Stimulated activated CD8-positive, alpha-beta memory T cell treated with anti-CD3 and anti-CD28 coated beads, Interleukin-7, amount 100 ng/mL, for 48 hours (primary cell): ENCODE measurements at regions not wholly inside any gene's neighbourhood (a gene's known extent, or its start where the extent isn't known, plus 50 kb on each side); places are given as distances from the start of the nearest gene placed in this dataset.

Experiments used
- DNase-seq, 2 donors: peaks; one replicate each; pipeline ENCODE4 v3.0.0-alpha.2; 2020; ENCODE audit warnings: low read depth in 1 of 2; ENCODE audit errors: extremely low read depth in 1 of 2

DNA sequence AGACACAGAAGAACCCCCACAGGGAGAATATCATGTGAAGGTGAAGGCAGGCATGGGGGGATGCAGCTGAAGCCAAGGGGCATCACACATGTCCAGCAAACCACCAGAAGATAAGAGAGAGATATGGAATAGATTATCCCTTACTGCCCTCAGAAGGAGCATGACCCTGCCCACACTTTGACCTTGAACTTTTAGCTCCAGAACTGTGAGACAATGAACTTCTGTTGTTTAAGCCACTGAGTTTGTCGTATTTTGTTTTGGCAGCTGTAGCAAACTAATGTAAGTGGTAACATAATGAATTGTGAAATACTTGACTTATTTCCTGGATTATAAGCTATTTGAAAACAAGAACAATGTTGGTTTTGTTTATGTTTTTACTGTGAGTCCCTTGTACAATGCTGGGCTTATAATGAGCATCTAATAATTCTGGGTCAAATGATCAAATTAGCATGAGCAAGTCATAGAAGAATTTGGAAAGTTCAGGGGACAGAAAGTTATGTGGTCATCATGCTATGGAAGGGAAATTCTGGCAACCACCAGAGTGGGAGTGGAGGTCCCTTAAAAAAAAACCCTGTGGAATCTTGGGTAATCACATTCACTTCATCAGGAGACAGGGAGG is 541.0 kb upstream of the KLHL29 start:
- DNase-seq: no peak

DNA sequence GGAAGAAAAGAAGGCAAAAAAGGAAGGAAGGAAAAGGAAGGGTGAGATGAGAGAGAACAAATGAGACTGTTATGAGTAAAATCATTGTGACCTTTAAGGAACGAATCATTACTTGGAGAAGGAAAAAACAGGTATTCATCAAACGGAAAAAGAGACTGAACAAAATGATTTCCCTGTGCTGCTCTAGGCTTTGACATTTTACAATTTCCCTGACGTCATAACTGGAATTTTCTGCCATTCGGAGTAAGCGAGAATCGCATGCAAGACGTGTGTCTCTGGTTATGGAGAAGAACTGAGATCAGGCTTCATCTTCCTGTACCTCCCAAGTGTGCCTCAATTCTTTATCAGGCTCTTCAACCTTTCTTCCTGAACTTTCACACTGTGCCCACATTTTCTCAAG is 534.7 kb upstream of the KLHL29 start:
- no peak for DNase-seq

DNA sequence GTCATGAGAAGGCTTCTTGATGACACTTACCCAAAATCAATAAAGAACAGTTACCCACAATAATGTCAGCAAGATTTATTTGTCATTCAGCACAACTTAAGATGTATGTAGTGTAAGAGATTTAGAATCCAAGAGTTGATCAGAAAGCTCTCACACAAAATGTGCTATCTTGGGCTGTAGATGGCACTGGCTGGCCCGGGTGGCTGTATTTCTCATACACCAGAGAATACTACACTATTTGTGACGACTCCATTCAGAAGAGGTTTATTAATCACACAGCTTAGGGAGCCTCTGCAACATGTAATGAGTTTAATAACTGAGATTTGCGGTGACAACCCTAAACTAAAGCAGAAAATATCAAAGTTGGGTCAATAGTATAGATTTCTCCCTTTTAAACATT is 530.4 kb upstream of the KLHL29 start:
- no peak for DNase-seq

DNA sequence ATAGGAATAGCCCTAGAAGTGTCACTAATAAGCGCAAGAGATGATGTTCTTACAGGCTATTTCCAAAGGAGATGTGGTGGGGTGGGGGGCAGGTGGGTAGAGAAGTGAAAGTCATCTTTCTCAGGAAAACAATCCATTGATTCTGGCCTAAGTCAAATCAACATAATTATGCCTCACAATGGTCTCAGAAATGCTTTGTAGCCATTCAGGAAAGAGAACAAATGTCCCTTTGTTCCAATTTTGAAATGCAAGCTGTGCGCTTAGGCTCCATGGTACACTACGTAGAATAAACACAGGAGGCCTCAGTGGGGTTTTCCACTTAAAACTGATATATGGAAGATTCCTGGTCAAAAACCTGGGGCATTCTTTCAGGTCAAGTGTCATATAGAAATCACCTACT is 529.9 kb upstream of the KLHL29 start:
- DNase-seq: no peak

DNA sequence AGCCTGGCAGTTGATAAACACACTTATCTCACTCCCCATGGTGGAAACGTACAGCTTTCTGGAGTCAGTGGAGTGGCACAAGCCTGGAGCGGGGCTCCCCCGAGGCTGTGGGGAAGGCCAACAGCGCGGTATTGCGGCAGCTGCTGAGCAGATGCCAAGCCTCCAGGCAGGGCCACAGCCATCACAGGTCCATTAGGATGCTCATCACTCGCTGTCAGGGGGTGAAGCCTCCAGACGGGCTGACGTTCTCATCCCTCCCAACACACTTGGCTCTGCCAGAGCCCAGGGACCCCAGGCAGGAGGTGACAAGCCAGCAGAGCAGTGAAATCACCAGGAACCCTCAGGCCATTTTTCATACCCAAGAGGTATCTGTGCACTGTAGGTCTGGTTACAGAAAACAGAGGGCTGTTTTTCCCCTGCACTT is 529.2 kb upstream of the KLHL29 start:
- DNase-seq: no peak

DNA sequence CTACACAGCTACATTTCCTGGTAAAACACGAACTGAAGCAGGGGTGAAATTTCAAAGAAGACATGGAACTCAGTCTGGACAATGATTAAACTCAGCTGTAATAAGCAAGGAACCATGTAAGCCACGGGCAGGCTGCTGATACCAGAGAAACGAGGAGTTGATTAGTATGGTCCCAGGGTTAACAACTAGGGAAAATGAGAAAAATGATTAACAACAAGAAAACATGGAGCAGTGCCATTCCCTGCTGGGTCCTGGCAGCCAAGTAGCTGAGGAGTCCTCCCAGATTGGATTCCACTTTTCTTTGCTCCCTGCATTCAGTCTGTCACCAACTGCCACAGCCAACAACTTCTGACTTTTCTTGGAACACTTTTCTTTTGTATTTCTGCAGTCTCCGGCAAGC is 517.0 kb upstream of the KLHL29 start:
- DNase-seq: no peak

DNA sequence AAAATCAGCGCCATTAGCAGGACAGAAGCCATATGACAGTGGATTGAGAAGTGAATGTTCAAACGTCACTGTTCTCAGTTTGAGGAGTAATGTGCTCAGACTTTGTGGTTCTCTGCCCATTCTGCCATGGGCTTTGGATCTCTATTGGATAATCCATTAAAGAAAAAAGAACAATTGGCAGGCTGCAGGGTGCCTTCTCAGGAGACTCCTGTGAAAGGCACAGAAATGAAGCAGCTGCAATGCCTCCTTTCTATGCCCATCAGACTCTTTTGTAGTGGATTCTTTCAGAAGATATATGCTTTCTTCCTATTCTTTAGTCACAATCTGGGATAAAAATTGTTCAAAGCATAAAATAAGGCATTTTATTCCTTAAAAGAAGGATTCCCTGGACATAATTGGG is 506.9 kb upstream of the KLHL29 start:
- DNase-seq: no peak

DNA sequence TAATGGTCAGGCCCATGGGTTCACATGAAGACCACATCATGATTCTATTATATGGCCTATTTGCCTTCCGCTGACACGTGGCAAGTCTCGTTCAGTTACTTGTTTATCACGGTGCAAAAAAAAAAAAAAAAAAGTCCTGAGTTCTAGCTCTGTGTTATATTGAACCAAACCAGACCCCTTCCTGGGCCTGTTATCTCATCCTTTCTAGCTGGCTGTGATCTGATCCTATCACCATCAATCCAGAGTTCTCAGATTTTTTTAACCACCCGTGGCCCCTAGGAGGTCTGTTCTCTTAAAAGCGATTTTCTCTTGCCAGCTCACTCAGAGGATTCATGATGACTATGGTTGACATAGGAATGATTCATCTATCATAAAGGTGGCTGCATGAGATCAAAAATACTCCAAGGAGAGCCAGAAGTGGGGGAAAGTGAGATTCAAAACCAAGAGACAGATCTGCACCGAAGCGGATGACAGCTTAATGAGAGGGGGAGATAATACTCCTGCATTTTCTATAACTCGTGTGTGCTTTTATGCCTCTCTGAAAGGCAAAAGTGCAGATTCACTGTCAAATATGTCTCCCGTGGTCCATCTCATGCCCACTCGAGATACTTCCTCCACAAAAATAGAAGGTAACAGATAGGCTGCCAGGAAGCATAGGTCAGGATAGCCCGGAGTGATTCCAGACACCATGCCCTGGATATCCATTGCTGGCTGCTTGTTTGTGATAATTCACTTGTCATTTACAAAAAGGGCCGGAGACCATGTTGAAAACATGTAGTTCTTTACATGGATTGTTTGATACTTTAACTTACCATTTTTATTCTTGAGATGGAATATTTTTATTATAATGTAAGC is 505.7 kb upstream of the KLHL29 start:
- DNase-seq: no peak

DNA sequence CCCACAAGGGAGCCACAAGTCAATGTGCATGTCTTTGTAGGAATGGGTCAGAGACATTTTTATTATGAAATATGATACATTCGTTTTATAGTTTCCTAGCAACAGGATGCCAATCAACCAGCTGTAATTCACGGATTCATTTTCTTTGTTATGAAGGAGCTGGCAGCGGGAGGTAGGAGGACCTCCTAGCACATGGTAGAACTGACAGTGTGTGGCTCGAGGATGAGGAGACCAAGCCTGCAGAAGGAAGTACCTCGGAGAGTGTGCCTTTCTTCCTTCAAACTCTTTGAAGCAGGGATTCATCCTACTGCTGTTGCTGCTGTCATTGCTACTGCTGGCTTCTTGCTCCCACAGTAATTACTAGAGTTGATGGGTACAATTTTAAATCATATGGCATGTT is 504.8 kb upstream of the KLHL29 start:
- DNase-seq: no peak

DNA sequence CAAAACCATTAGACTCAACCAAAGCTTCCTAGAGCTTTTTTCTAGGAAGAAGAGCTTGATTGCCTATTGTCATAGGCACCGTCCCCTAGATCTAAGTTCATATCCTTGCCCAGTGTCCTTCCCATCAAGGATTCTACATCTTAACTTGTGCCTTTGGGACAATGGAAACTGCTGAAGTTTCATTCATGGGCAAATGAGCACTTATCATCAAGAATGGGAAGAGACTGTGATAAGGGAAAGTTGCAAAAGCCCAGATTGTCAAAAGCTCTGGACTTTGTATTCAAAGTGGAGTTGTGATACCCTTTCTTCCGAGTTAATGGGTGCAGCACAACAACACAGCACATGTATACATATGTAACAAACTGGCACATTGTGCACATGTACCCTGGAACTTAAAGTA is 503.0 kb upstream of the KLHL29 start:
- DNase-seq: no peak

DNA sequence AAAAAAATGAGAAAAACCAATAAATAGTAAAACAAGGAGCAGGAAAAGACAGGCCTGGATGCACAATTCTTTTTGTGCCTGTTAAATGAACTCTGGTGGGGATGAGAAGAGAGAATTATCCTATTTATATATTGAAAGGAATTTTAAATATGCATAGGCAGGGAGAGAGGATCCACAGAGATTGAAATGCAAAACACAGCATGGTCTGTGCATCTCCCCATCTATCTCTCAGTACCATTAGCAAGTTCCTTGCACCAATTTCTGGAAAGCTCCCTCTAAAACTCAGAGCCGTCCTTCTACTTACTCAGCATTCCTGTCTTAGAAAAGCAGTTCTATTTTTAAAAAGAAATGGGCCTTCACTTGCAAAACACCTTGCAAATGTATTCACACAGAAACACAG is 502.3 kb upstream of the KLHL29 start:
- no peak for DNase-seq

DNA sequence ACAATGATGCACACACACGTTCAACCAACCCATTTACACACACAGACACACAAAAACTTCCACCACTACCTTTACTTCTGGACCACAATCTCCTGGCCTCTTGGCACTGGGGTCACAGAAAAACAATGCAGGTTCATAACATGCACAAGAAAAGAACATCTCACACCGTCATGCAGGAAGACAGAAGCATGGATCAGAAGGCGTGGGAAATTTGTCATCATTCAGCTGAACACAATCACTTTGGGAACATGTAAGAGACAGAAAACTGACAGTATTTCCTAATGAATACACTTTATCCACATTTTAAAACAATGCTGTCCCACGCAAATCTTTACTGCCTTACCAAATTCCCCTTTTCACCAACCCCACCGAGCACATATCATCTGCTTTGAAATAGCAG is 501.9 kb upstream of the KLHL29 start:
- no peak for DNase-seq

DNA sequence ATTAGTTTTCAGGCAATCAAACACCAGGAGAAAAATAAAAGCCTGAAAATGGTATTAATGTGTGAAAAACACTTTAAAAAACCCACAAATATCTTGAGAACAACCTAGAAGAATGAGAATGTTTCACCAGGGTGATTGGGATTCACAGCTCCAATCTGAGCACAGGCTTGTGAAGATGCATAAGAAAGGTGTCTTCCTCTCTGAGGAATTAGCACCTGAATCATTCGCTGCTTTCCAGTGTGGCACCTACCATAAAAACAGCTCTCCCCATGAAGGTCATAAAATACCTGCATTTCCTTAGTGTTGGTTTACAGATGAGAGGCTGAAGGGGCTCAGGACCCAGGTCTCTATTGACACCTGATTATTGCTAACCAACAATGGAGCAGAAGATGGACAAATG is 499.7 kb upstream of the KLHL29 start:
- no peak for DNase-seq

DNA sequence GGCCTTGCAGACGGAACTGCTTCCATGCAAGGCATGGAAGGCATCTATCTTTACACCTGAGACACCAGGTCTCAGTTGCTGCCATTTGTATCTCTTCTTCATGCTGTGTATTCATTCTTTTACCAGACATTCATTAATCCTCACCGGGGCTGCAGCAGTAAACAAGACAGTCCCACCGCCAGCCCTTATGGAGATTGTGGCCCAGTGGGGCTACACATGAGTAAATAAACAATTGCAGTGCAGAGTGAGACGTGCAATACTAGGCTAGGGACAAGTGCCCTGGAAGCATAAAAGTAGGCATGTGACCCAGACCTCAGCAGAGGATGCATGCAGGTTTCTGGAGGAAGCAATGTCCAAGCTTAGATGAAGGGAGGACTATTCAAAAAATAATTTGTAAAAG is 497.6 kb upstream of the KLHL29 start:
- no peak for DNase-seq

DNA sequence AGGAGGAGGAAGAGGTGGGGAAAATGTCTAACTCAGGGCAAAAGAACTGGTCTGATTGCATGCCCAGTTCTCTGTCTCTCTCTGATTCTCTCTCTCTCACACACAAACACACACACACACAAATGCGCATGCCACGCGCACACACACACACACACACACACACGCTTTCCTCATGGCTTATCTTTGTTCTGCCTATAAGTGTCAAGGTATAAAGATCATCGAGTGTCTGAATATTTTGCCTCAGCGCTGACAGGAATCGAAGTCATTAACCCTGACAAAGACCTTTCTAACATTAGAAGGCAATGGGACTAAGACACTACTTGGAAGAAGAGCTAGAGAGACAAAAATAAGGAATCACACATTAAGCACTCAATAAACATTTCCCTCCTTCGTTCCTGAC is 497.1 kb upstream of the KLHL29 start:
- no peak for DNase-seq

DNA sequence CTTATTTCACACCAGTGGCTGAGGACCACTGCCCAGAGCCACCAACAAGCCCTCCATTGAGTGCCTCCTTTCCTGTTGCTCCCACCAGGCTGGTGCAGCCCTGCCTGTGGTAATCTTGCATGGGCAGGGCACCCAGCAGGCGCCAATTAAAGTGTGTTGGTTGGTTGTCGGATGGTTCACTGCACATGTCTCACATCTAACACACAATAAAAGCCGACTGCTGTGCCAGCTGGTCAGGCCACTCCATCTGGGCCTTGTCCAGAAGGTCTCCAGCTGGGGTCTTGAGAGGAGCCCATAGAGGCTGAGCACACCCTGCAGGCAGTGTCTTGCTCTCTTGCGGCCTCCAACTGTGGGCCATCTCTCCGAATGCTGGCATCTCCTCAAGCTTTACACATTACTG is 494.8 kb upstream of the KLHL29 start:
- DNase-seq: no peak

DNA sequence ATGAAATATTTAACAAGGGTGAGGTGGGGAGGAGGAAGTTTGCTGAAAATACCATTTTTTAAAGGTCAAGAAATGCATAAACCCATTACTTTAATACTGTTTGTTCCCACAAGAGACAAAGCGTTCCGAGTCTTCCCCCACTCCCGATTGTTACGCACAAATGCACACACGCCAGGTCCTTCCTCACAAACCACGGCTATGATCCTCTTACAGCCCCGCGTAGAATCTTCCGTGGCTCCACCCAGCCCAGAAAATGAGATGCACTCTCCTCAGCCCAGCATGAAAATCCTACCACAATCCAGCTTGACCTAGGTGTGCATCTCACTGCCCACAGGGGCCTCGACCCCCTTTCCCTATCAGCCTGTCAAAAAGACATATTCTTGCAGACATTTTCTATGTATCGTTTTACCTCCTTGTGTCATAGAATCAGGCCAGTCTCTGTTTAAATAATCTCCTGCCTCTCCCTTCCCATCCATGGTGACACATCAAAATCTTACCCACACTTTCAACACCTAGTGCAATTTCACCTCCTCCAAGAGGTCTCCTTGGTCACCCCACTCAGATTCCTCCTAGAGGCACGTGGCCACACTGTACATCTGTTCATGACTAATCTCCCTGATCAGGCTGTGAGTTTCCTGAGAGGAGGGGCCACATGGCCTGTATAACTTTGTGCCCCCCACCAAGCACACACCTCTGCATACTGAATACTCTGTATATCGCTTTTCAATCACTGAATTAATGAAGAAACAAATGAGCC is 491.0 kb upstream of the KLHL29 start:
- DNase-seq: no peak

DNA sequence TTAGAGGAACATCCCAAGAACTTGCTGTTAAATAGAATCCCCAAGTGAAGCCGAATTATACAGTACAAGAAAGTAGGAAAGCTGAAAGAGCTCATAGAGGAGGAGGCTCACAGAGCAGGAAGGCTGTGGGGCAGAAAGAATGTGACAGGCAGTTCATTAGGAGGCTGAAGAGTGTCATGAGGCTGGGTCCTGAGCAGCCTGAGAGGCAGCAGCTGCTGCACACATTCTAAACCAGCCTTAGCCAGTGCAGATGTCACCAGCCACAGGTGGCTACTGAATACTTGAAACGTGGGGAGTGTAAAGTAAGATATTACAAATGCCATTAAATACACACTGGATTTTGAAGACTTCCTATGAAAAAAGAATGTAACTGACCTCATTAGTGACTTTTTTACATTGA is 490.2 kb upstream of the KLHL29 start:
- no peak for DNase-seq

DNA sequence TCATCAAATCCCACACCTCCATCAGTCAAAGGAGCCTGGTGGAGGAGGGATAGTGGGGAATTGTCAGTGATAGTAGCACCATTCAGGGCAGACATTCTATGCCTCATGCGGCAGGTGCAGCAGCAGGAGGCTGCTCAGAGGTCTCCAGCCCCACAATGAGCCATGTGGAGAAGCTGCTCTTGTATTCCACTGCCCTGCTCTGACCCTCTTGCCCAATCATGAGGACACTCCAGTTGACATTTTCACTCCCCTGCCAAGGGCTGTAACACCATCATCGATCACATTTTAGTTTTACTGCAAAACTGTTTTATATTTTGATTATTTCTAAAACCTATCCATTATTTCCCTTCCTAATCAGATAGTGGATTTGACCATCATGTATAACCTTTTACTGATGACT is 487.6 kb upstream of the KLHL29 start:
- DNase-seq: no peak

DNA sequence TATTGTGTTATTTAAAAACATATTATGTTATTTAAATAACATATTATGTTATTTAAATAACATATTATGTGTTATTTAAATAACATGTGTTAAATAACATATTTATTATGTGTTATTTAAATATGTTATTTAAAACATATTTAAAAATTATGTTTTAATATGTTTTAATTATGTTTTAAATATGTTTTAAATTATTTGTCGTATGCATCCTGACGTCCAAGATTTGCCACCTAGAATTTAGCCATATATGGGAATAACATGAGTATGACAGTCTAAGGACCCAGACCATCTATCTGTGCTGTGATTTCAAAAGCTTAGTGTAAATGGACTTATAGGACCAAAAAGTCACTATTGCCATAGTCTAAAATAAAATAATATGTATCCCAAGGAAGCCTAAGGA is 484.3 kb upstream of the KLHL29 start:
- no peak for DNase-seq

DNA sequence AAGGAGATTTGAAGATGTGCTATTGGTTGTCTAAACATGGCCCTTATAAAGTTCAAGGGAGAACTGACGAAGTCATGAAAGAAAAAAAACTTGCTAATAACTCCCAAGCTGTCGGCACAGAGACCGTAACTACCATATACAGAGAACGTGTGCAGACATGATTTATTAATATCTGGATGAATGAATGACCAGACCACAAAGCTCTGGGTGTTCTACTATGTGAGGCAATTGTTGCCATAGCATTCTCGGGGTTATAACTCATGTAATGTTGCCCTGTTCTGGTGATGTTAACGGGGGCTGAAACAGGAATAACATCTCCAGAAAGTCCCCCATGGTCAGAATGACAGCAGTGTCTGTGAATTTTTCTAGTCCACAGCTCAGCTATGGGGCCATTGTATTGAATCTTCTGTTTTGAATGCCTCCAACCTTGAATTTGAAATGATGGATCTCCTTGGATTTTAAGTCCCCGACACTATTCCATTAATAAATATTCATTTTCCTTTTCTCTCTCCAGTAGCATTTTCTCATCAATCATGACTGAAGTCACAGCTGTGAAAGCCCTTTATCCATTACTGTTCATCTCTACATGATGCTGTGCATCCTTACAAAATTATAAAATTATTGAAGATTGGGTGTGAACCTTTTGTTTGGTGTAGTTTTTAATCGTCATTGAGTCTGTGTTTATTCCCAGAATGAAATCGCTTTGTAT is 483.4 kb upstream of the KLHL29 start:
- DNase-seq: no peak
